Epithelial cell of proximal tubule (primary cell): ENCODE measurements at regions not wholly inside any gene's neighbourhood (a gene's known extent, or its start where the extent isn't known, plus 50 kb on each side); places are given as distances from the start of the nearest gene placed in this dataset.

Experiments used
- DNase-seq: peaks from one replicate; pipeline ENCODE4 v3.0.0-alpha.2; 2011; ENCODE audit warnings: low read depth
- H3K4me3 ChIP-seq: 2 replicates; pipeline ENCODE4 v1.5.1; 2011; ENCODE audit warnings: low read depth, mild to moderate bottlenecking, low read length
- CTCF ChIP-seq: conservative IDR thresholded peaks from 2 replicates; pipeline ENCODE4 v1.5.1; 2012; ENCODE audit warnings: low read depth, mild to moderate bottlenecking, low read length

GRCh38 chr13:40056898-40057619, 401.6 kb downstream of the COG6 start:
- no peak for DNase-seq
- H3K4me3 ChIP-seq = no peak overlapping the region
- no peak for TF ChIP-seq CTCF

GRCh38 chr13:40058757-40059236, 403.3 kb downstream of the COG6 start:
- no peak for TF ChIP-seq CTCF
- H3K4me3 ChIP-seq = no peak overlapping the region
- DNase-seq = no peak

GRCh38 chr13:40059540-40060232, 404.2 kb downstream of the COG6 start:
- DNase-seq = no peak
- TF ChIP-seq CTCF = no peak

GRCh38 chr13:40060296-40061007, 405.0 kb downstream of the COG6 start:
- TF ChIP-seq CTCF = no peak
- no peak for DNase-seq
- H3K4me3 ChIP-seq = no peak overlapping the region

More at GRCh38 chr13:40059540-40060232, 404.2 kb downstream of the COG6 start:
- no peak overlapping the region for H3K4me3 ChIP-seq

- TF ChIP-seq CTCF = no peak
- no peak overlapping the region for H3K4me3 ChIP-seq
- no peak for DNase-seq
Measured at GRCh38 chr13:40061466-40062450, 406.3 kb downstream of the COG6 start.

- no peak overlapping the region for H3K4me3 ChIP-seq
- no peak for DNase-seq
- TF ChIP-seq CTCF = no peak
Measured at GRCh38 chr13:40063278-40063698, 407.8 kb downstream of the COG6 start.
